Transverse colon (tissue), 4 donors: ENCODE measurements at regions not wholly inside any gene's neighbourhood (a gene's known extent, or its start where the extent isn't known, plus 50 kb on each side); places are given as distances from the start of the nearest gene placed in this dataset.

ENCODE experiments used
- DNase-seq: peaks from one replicate; pipeline ENCODE4 v3.0.0-alpha.2; 2019
- H3K27ac ChIP-seq, 4 donors: fragments of 200-600 bp; sonication (generic); 2 replicates each; pipeline ENCODE4 v1.5.1; 2016 to 2018; ENCODE audit warnings: inconsistent platforms in 4 of 4
- H3K27me3 ChIP-seq: fragments of 200-600 bp; sonication (generic); 2 replicates; pipeline ENCODE4 v1.5.1; 2017; ENCODE audit warnings: inconsistent platforms
- H3K36me3 ChIP-seq, 4 donors: fragments of 200-600 bp; sonication (generic); 2 replicates each; pipeline ENCODE4 v1.5.1; 2017 to 2019; ENCODE audit warnings: inconsistent platforms in 4 of 4
- H3K4me1 ChIP-seq, 4 donors: fragments of 200-600 bp; sonication (generic); 2 replicates each; pipeline ENCODE4 v1.5.1; 2017 to 2020; ENCODE audit warnings: inconsistent platforms in 4 of 4
- H3K4me3 ChIP-seq, 4 donors: fragments of 200-600 bp; sonication (generic); 1 replicate in 1 of 4; 2 replicates in 3 of 4; pipeline versions ENCODE4 v1.5.1 to v1.6.1; 2017 to 2019; ENCODE audit warnings: inconsistent platforms in 4 of 4
- H3K9me3 ChIP-seq, 2 donors: fragments of 200-600 bp; sonication (generic); 2 replicates each; pipeline ENCODE4 v1.5.1; 2017 to 2019; ENCODE audit warnings: inconsistent platforms in 2 of 2
- EP300 ChIP-seq: sonication (generic); formaldehyde crosslinking; IDR thresholded peaks from one replicate; pipeline ENCODE4 v1.6.1; 2017; ENCODE audit warnings: antibody characterized with exemption, low read depth
- POLR2A ChIP-seq: fragments of 450-650 bp; IDR thresholded peaks from one replicate; pipeline ENCODE4 v1.6.1; 2016; ENCODE audit warnings: antibody characterized with exemption, mild to moderate bottlenecking, moderate library complexity
- POLR2AphosphoS5 ChIP-seq, 3 donors: sonication (generic); formaldehyde crosslinking; IDR thresholded peaks; one replicate each; pipeline ENCODE4 v1.6.1; 2016; ENCODE audit warnings: antibody characterized with exemption in 3 of 3
- WGBS, 2 donors: methylation state at CpG; one replicate each; pipeline ENCODE4 v1.1.5; 2018; ENCODE audit warnings: low coverage in 1 of 2; 5-methylcytosine and 5-hydroxymethylcytosine counted together
- in situ Hi-C, 4 donors: fragments of 200-750 bp; cut with MboI; loops; one replicate each; pipeline versions ENCODE4 v1.15.0 to v1.15.1; 2017; ENCODE audit warnings: low sequenced_read_pairs in 3 of 4, low pct_ligation_motif_present in 1 of 4, low pct_unique_long_range_greater_than_20kb in 1 of 4
- intact Hi-C: fragments of 100-400 bp; cut with DNase I; formaldehyde crosslinking; loops from one replicate; pipeline ENCODE4 v1.15.1; 2023; ENCODE audit warnings: low total_unique reads
- TF ChIP-seq, protein P1 (sequence below), 5 experiments: fragments of 200-600 bp in 3 of 5; fragments of 450-650 bp in 2 of 5; sonication (generic) in 3 of 5; IDR thresholded peaks; 1 replicate in 2 of 5; 2 replicates in 3 of 5; pipeline ENCODE4 v1.5.1; 2016 to 2017; ENCODE audit warnings: antibody characterized with exemption in 5 of 5, inconsistent platforms in 3 of 5, mild to moderate bottlenecking in 2 of 5, moderate library complexity in 1 of 5

DNA sequence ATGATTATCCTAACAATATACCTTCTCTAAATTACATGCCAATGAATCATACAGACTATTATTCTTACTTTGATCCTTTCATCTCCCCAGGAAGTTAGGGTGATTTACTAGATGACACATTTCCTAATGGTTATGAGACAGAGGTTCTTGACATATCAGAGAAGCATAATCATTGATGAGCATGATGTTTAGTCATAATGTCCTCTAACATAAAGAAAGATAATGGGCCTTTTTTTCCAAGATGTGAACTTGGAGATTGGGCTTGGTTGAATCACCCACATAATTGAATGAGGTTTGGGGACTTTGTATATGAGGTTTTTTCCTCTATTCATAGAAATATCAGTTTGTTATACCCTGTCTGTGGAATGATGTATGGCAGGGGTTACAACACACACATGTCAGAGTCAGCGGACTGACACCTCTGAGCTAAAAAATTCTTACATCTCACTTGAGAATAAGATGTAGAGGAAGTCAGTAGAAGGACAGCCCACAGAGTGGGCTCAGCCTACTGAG is 69.7 kb upstream of the DCBLD2 start:
- no peak for DNase-seq
- Histone ChIP-seq H3K4me3 (no peak overlapping the region), H3K4me1 (no peaks in the 10 kb centered on the region), H3K27me3 (no peaks in the 10 kb centered on the region), H3K36me3 (no peaks in the 10 kb centered on the region), H3K9me3 (no peaks in the 10 kb centered on the region), H3K27ac (no peak overlapping the region)
- 86% methylated on average over 1 of the region's 1 CpG; no CpG with 5 or more reads in 1 of the 2 donors for WGBS, 2 donors
- TF ChIP-seq EP300 (no peak), POLR2AphosphoS5 (IDR thresholded peaks at IDR 0.05) (no peak), POLR2A (no peak)
- TF ChIP-seq, protein P1, sequence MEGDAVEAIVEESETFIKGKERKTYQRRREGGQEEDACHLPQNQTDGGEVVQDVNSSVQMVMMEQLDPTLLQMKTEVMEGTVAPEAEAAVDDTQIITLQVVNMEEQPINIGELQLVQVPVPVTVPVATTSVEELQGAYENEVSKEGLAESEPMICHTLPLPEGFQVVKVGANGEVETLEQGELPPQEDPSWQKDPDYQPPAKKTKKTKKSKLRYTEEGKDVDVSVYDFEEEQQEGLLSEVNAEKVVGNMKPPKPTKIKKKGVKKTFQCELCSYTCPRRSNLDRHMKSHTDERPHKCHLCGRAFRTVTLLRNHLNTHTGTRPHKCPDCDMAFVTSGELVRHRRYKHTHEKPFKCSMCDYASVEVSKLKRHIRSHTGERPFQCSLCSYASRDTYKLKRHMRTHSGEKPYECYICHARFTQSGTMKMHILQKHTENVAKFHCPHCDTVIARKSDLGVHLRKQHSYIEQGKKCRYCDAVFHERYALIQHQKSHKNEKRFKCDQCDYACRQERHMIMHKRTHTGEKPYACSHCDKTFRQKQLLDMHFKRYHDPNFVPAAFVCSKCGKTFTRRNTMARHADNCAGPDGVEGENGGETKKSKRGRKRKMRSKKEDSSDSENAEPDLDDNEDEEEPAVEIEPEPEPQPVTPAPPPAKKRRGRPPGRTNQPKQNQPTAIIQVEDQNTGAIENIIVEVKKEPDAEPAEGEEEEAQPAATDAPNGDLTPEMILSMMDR (IDR thresholded peaks at IDR 0.05): no peak
- in situ Hi-C loops (no loop called here), intact Hi-C loops (no loop called here)

DNA sequence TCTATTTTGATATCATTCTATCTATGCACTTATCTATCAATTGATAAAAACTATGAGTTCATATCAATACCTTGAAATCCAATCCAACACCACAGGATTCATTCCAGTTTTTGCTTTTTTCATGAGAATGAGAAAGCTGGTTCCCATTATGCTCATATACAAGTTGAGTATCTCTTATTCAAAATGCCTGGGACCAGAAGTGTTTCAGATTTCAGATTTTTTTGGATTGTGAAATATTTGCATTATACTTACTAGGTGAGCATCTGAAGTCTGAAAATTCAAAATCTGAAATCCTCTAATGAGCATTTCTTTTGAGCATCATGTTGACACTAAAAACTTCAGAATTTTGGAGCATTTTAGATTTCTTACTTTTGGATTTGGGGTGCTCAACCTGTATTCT is 67.8 kb upstream of the DCBLD2 start:
- DNase-seq: no peak
- intact Hi-C loops (no loop called here), in situ Hi-C loops (no loop called here)
- TF ChIP-seq EP300 (no peak), POLR2AphosphoS5 (IDR thresholded peaks at IDR 0.05) (no peak), POLR2A (no peak)
- TF ChIP-seq, protein P1 (IDR thresholded peaks at IDR 0.05): no peak
- H3K4me1 ChIP-seq: no peaks in the 10 kb centered on the region
- H3K36me3 ChIP-seq: no peaks in the 10 kb centered on the region
- H3K27ac ChIP-seq: no peak overlapping the region
- H3K4me3 ChIP-seq: no peak overlapping the region
- H3K27me3 ChIP-seq: no peaks in the 10 kb centered on the region
- H3K9me3 ChIP-seq: no peaks in the 10 kb centered on the region

DNA sequence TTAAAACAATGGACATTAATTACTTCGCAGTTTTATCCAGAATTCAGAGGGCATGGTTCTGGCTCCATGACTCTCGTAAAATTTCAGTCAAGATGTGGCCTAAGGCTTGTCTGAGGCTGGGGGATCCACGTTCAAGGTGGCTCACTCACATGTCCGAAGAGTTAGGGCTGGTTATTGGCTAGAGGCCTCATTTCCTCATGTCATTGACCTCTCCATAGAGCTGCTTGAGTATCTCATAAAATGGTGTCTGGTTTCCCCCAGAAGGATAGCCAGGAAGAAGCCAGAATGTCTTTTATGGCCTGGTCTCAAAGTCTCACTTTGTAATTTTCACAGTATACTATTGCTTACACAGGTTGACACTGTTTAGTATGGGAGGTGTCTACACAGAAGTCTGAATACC is 67.3 kb upstream of the DCBLD2 start:
- no peak overlapping the region for H3K27ac ChIP-seq
- H3K4me1 ChIP-seq: no peaks in the 10 kb centered on the region
- in situ Hi-C loops (no loop called here), intact Hi-C loops (no loop called here)
- H3K27me3 ChIP-seq: no peaks in the 10 kb centered on the region
- TF ChIP-seq POLR2A: no peak
- TF ChIP-seq, protein P1 (IDR thresholded peaks at IDR 0.05): no peak
- TF ChIP-seq EP300: no peak
- TF ChIP-seq POLR2AphosphoS5 (IDR thresholded peaks at IDR 0.05): no peak
- H3K9me3 ChIP-seq: no peaks in the 10 kb centered on the region
- WGBS, 2 donors: 54 to 61% methylated on average over 2 to 4 of the region's 4 CpGs
- H3K36me3 ChIP-seq: no peaks in the 10 kb centered on the region
- no peak overlapping the region for H3K4me3 ChIP-seq
- DNase-seq: no peak

DNA sequence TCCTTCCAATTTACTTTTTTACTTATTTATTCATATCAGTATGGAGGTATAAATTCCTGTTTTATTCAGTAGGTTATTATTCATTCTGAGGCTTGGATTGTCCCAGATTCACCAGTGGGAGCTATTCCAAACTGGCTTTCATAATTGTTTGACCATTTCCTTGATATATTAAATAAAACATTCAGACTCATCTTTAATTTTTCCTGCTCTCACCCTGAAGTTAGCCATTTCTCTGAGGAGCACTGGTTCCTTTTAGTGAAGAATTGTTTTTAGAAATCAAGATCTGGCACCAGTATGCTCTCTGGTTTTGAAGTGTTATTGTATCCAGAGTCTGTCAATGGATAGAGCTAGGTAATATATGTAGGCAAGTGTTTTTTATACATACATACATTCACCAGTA is 66.9 kb upstream of the DCBLD2 start:
- Histone ChIP-seq H3K4me3 (no peak overlapping the region), H3K27ac (no peak overlapping the region), H3K36me3 (no peaks in the 10 kb centered on the region), H3K4me1 (no peaks in the 10 kb centered on the region), H3K27me3 (no peaks in the 10 kb centered on the region), H3K9me3 (no peaks in the 10 kb centered on the region)
- TF ChIP-seq EP300 (no peak), POLR2A (no peak), POLR2AphosphoS5 (IDR thresholded peaks at IDR 0.05) (no peak)
- TF ChIP-seq, protein P1 (IDR thresholded peaks at IDR 0.05): no peak
- DNase-seq: no peak
- in situ Hi-C loops (no loop called here), intact Hi-C loops (no loop called here)
